Tongue (tissue), 1 donor: ENCODE measurements at regions not wholly inside any gene's neighbourhood (a gene's known extent, or its start where the extent isn't known, plus 50 kb on each side); places are given as distances from the start of the nearest gene placed in this dataset.

Source experiments
- DNase-seq: peaks from one replicate; pipeline ENCODE4 v3.0.0-alpha.2; 2015

GRCh38 chr10:112871021-112871420 lies 79.0 kb upstream of the TCF7L2 start:
- no peak for DNase-seq

- DNase-seq: no peak
These were observed 77.3 kb upstream of the TCF7L2 start for GRCh38 chr10:112872728-112873127.

- no peak for DNase-seq
These were observed 76.5 kb upstream of the TCF7L2 start for GRCh38 chr10:112873541-112873940.

- no peak for DNase-seq
These were observed 75.1 kb upstream of the TCF7L2 start for GRCh38 chr10:112874982-112875381.

GRCh38 chr10:112875476-112876267 lies 74.4 kb upstream of the TCF7L2 start:
- DNase-seq: no peak

GRCh38 chr10:112880633-112881530 lies 69.2 kb upstream of the TCF7L2 start:
- DNase-seq: no peak

GRCh38 chr10:112883360-112884178 lies 66.5 kb upstream of the TCF7L2 start:
- DNase-seq: no peak

- DNase-seq: no peak
These were observed 65.9 kb upstream of the TCF7L2 start for GRCh38 chr10:112884179-112884504.

- no peak for DNase-seq
These were observed 63.6 kb upstream of the TCF7L2 start for GRCh38 chr10:112886463-112886862.

- DNase-seq: no peak
These were observed 62.1 kb upstream of the TCF7L2 start for GRCh38 chr10:112887968-112888367.

GRCh38 chr10:112895292-112895691 lies 54.8 kb upstream of the TCF7L2 start:
- no peak for DNase-seq

- DNase-seq: no peak
These were observed 53.8 kb upstream of the TCF7L2 start for GRCh38 chr10:112896273-112896672.

GRCh38 chr10:112896722-112897121 lies 53.3 kb upstream of the TCF7L2 start:
- no peak for DNase-seq

GRCh38 chr10:112898540-112899390 lies 51.3 kb upstream of the TCF7L2 start:
- peak; percentile 7 for DNase-seq

- DNase-seq: no peak
These were observed 50.5 kb upstream of the TCF7L2 start for GRCh38 chr10:112899391-112900065.
